CD14-positive monocyte (primary cell): ENCODE measurements at regions not wholly inside any gene's neighbourhood (a gene's known extent, or its start where the extent isn't known, plus 50 kb on each side); places are given as distances from the start of the nearest gene placed in this dataset.

Source experiments
- DNase-seq, 3 donors: peaks; one replicate each; pipeline ENCODE4 v3.0.0-alpha.2; 2011 to 2022
- H2AFZ ChIP-seq: 2 replicates; pipeline ENCODE4 v1.6.0; 2012; ENCODE audit warnings: mild to moderate bottlenecking, low read depth, low read length, inconsistent platforms; ENCODE audit not compliant: insufficient read depth, poor library complexity, severe bottlenecking
- H3K27ac ChIP-seq, 2 donors: 1 replicate in 1 of 2; 2 replicates in 1 of 2; pipeline ENCODE4 v1.5.1; 2012 to 2013; ENCODE audit warnings: low read length in 2 of 2, control low read depth in 1 of 2, inconsistent platforms in 1 of 2, low read depth in 1 of 2, mild to moderate bottlenecking in 1 of 2
- H3K27me3 ChIP-seq, 2 donors: one replicate each; pipeline versions ENCODE4 v1.6.0 to v1.6.1; 2011 to 2013; ENCODE audit warnings: low read length in 2 of 2; ENCODE audit not compliant: control insufficient read depth in 2 of 2, insufficient read depth in 2 of 2
- H3K36me3 ChIP-seq, 2 donors: replicated peaks in 1 of 2; 1 replicate in 1 of 2; 2 replicates in 1 of 2; pipeline versions ENCODE4 v1.5.1 to v1.6.1; 2012 to 2013; ENCODE audit warnings: low read length in 2 of 2, control low read depth in 1 of 2, inconsistent platforms in 1 of 2, mild to moderate bottlenecking in 1 of 2; ENCODE audit not compliant: insufficient read depth in 2 of 2, control insufficient read depth in 1 of 2
- H3K4me1 ChIP-seq, 2 donors: 1 replicate in 1 of 2; 2 replicates in 1 of 2; pipeline versions ENCODE4 v1.5.1 to v1.6.1; 2012 to 2013; ENCODE audit warnings: low read length in 2 of 2, control low read depth in 1 of 2, inconsistent platforms in 1 of 2, mild to moderate bottlenecking in 1 of 2, moderate library complexity in 1 of 2; ENCODE audit not compliant: insufficient read depth in 2 of 2, control insufficient read depth in 1 of 2
- H3K4me2 ChIP-seq: replicated peaks from 2 replicates; pipeline ENCODE3; 2012; ENCODE audit warnings: low read length, moderate library complexity, mild to moderate bottlenecking; ENCODE audit not compliant: poor library complexity, severe bottlenecking; ENCODE audit errors: extremely low read depth
- H3K4me3 ChIP-seq, 3 experiments: fragments of 200-600 bp in 1 of 3; sonication (generic) in 1 of 3; replicated peaks in 1 of 3; 1 replicate in 2 of 3; 2 replicates in 1 of 3; pipeline ENCODE4 v1.5.1; 2011 to 2013; ENCODE audit warnings: low read length in 3 of 3, mild to moderate bottlenecking in 3 of 3, control low read depth in 2 of 3, low read depth in 2 of 3, inconsistent platforms in 1 of 3, moderate library complexity in 1 of 3
- H3K79me2 ChIP-seq: 2 replicates; pipeline ENCODE4 v1.6.0; 2012; ENCODE audit warnings: mild to moderate bottlenecking, control low read depth, inconsistent platforms, low read length, moderate library complexity; ENCODE audit not compliant: insufficient read depth
- H3K9ac ChIP-seq: 2 replicates; pipeline ENCODE4 v1.6.0; 2017; ENCODE audit warnings: low read length, mild to moderate bottlenecking; ENCODE audit not compliant: insufficient read depth, poor library complexity, severe bottlenecking
- H3K9me3 ChIP-seq, 2 donors: replicated peaks in 1 of 2; 1 replicate in 1 of 2; 2 replicates in 1 of 2; pipeline versions ENCODE4 v1.5.1 to v1.6.1; 2012 to 2013; ENCODE audit warnings: low read length in 2 of 2, control low read depth in 1 of 2; ENCODE audit not compliant: control insufficient read depth in 1 of 2, insufficient read depth in 1 of 2
- H4K20me1 ChIP-seq: 2 replicates; pipeline ENCODE4 v1.6.0; 2012; ENCODE audit warnings: mild to moderate bottlenecking, low read length, control low read depth, moderate library complexity; ENCODE audit not compliant: insufficient read depth
- H3K27ac Mint-ChIP-seq, 7 donors: one replicate each; pipeline ENCODE4 v1.8.0; 2020; ENCODE audit warnings: mild to moderate bottlenecking in 7 of 7, mixed read lengths in 7 of 7, moderate library complexity in 6 of 7, inconsistent platforms in 2 of 7
- H3K27me3 Mint-ChIP-seq, 3 donors: one replicate each; pipeline ENCODE4 v1.8.0; 2021 to 2022; ENCODE audit warnings: low read depth in 3 of 3, mild to moderate bottlenecking in 3 of 3, mixed read lengths in 3 of 3, moderate library complexity in 3 of 3, inconsistent platforms in 1 of 3
- H3K36me3 Mint-ChIP-seq, 2 donors: one replicate each; pipeline ENCODE4 v1.8.0; 2020; ENCODE audit warnings: mixed read lengths in 2 of 2, inconsistent platforms in 1 of 2, mild to moderate bottlenecking in 1 of 2
- H3K4me1 Mint-ChIP-seq: one replicate; pipeline ENCODE4 v1.8.0; 2020; ENCODE audit warnings: mild to moderate bottlenecking, mixed read lengths
- H3K4me3 Mint-ChIP-seq, 2 donors: one replicate each; pipeline ENCODE4 v1.8.0; 2020; ENCODE audit warnings: mild to moderate bottlenecking in 2 of 2, mixed read lengths in 2 of 2, moderate library complexity in 1 of 2
- H3K9me3 Mint-ChIP-seq, 7 donors: one replicate each; pipeline ENCODE4 v1.8.0; 2020 to 2022; ENCODE audit warnings: mixed read lengths in 7 of 7, mild to moderate bottlenecking in 6 of 7, moderate library complexity in 6 of 7, inconsistent platforms in 2 of 7
- WGBS: methylation state at CpG from one replicate; pipeline ENCODE4 v1.1.5; 2013; ENCODE audit warnings: missing lambda C conversion rate; ENCODE audit not compliant: insufficient coverage; 5-methylcytosine and 5-hydroxymethylcytosine counted together
- intact Hi-C, 2 donors: fragments of 100-400 bp; cut with micrococcal nuclease; formaldehyde crosslinking; loops; one replicate each; pipeline versions ENCODE4 v1.15.0 to v1.15.1; 2023
- TF ChIP-seq, protein P1 (sequence below): fragments of 200-600 bp; IDR thresholded peaks from one replicate; pipeline ENCODE4 v1.8.0; 2022; ENCODE audit warnings: antibody characterized with exemption, mild to moderate bottlenecking

DNA sequence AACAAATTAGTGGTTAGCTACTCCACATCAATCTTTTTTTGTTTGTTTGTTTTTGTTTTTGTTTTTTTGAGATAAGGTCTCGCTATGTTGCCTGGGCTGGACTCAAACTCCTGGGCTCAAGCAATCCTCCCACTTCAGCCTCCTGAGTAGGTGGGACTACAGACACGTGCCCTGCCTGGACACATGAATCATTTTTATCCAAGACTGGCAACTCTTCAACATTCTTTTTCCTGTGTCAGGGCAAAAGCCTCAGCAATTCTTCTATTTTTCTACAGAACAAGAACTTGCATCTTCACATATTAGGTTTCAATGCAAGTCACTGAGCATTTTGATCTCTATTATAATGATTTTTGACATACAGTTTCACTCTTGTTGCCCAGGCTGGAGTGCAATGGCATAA, 76.8 kb upstream of the LRCH1 start:
- Histone ChIP-seq H3K27ac (no peak overlapping the region), H3K4me3 (no peak overlapping the region), H3K9me3 (peaks cover 0 to 3% of the 10 kb centered on the region in 2 donors), H2AFZ (no peak overlapping the region), H3K27me3 (no peaks in the 10 kb centered on the region), H3K36me3 (no peaks in the 10 kb centered on the region), H3K9ac (no peak overlapping the region), H3K79me2 (no peaks in the 10 kb centered on the region), H3K4me1 (no peaks in the 10 kb centered on the region), H4K20me1 (no peaks in the 10 kb centered on the region), H3K4me2 (no peak overlapping the region)
- Mint-ChIP-seq H3K36me3 (no peaks in the 10 kb centered on the region), H3K9me3 (peaks cover 0 to 16% (median 7%) of the 10 kb centered on the region in 7 donors), H3K27ac (no peak overlapping the region), H3K27me3 (peaks cover 0 to 2% (median 0%) of the 10 kb centered on the region in 3 donors), H3K4me1 (no peaks in the 10 kb centered on the region), H3K4me3 (no peak overlapping the region)
- 83% methylated on average over 1 of the region's 2 CpGs for WGBS
- intact Hi-C loops = no loop called here
- no peak for DNase-seq
- TF ChIP-seq, protein P1, sequence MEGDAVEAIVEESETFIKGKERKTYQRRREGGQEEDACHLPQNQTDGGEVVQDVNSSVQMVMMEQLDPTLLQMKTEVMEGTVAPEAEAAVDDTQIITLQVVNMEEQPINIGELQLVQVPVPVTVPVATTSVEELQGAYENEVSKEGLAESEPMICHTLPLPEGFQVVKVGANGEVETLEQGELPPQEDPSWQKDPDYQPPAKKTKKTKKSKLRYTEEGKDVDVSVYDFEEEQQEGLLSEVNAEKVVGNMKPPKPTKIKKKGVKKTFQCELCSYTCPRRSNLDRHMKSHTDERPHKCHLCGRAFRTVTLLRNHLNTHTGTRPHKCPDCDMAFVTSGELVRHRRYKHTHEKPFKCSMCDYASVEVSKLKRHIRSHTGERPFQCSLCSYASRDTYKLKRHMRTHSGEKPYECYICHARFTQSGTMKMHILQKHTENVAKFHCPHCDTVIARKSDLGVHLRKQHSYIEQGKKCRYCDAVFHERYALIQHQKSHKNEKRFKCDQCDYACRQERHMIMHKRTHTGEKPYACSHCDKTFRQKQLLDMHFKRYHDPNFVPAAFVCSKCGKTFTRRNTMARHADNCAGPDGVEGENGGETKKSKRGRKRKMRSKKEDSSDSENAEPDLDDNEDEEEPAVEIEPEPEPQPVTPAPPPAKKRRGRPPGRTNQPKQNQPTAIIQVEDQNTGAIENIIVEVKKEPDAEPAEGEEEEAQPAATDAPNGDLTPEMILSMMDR = no peak

DNA sequence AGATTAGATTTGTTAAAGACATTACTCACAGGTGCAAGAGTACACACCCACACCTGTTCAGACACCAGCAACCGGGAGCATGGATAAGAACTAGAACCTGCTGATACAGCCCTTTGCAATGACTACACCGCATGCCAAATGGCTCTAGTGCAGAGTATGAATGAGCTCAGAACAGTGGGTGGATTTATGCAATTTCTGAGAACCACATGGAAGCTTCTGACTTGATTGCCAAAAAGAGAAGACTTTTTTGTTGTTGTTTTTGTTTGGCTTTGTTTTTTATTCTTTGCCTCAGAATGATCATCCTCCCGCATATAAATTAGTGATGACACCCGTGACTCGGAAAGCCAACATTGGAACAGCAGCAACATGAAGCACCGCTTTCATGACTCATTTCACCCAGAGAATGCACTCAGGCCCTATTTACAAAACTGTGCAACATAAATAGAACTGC, 77.4 kb upstream of the LRCH1 start:
- H3K4me1 Mint-ChIP-seq = no peaks in the 10 kb centered on the region
- no peaks in the 10 kb centered on the region for H3K36me3 Mint-ChIP-seq
- no peak overlapping the region for H2AFZ ChIP-seq
- H3K27me3 ChIP-seq = no peaks in the 10 kb centered on the region
- no peaks in the 10 kb centered on the region for H3K36me3 ChIP-seq
- H4K20me1 ChIP-seq = no peaks in the 10 kb centered on the region
- H3K4me1 ChIP-seq = no peaks in the 10 kb centered on the region
- H3K9me3 Mint-ChIP-seq = peaks cover 0 to 12% (median 4%) of the 10 kb centered on the region in 7 donors
- H3K79me2 ChIP-seq = no peaks in the 10 kb centered on the region
- TF ChIP-seq, protein P1 = no peak
- no peak overlapping the region for H3K9ac ChIP-seq
- H3K4me3 ChIP-seq = no peak overlapping the region
- no peak overlapping the region for H3K27ac Mint-ChIP-seq
- DNase-seq = no peak
- peaks cover 0 to 3% of the 10 kb centered on the region in 2 donors for H3K9me3 ChIP-seq
- peaks cover 0 to 2% (median 0%) of the 10 kb centered on the region in 3 donors for H3K27me3 Mint-ChIP-seq
- H3K27ac ChIP-seq = no peak overlapping the region
- intact Hi-C loops = no loop called here
- H3K4me2 ChIP-seq = no peak overlapping the region
- 95% methylated on average over 5 of the region's 6 CpGs for WGBS
- no peak overlapping the region for H3K4me3 Mint-ChIP-seq
